ENCODE measurements at regions not wholly inside any gene's neighbourhood (a gene's known extent, or its start where the extent isn't known, plus 50 kb on each side); places are given as distances from the start of the nearest gene placed in this dataset.
A peak's percentile ranks its signal among the peaks of the same experiment; 100 is the strongest.

GRCh38 chr4:181588733-181589302 is 654.4 kb upstream of the TENM3 start:
- DNase-seq (ENCODE audit: insufficient read length, low spot score, missing footprints), result no peak
- H3K4me1 ChIP-seq (ENCODE audit: insufficient read depth, low read length), result no peaks in the 10 kb centered on the region
- no peaks in the 10 kb centered on the region for H3K27me3 ChIP-seq (ENCODE audit: insufficient read depth, low read length)
- no peak overlapping the region for H3K4me2 ChIP-seq (ENCODE audit: insufficient read depth, low read length)
- TF ChIP-seq CTCF (IDR thresholded peaks at IDR 0.05; ENCODE audit: extremely low read depth, low read depth, low read length), result no peak
- H3K4me3 ChIP-seq (ENCODE audit: insufficient read depth, low read length), result no peak overlapping the region
- H3K79me2 ChIP-seq (ENCODE audit: insufficient read depth, low read length), result no peaks in the 10 kb centered on the region
- H4K20me1 ChIP-seq (ENCODE audit: insufficient read depth, low read length), result no peaks in the 10 kb centered on the region
- no peak overlapping the region for H3K27ac ChIP-seq (ENCODE audit: low read depth, low read length)
- H3K9me3 ChIP-seq (ENCODE audit: low read depth, low read length), result no peaks in the 10 kb centered on the region
- no peaks in the 10 kb centered on the region for H3K36me3 ChIP-seq (ENCODE audit: insufficient read depth, low read length)
- H2AFZ ChIP-seq (ENCODE audit: low read length), result no peak overlapping the region

GRCh38 chr4:181592221-181592745 is 650.9 kb upstream of the TENM3 start:
- Histone ChIP-seq H3K27ac (ENCODE audit: low read depth, low read length) (no peak overlapping the region), H3K9me3 (ENCODE audit: low read depth, low read length) (no peaks in the 10 kb centered on the region), H3K79me2 (ENCODE audit: insufficient read depth, low read length) (no peaks in the 10 kb centered on the region), H2AFZ (ENCODE audit: low read length) (peak overlapping the region; percentile 61), H3K27me3 (ENCODE audit: insufficient read depth, low read length) (no peaks in the 10 kb centered on the region), H3K4me1 (ENCODE audit: insufficient read depth, low read length) (no peaks in the 10 kb centered on the region), H4K20me1 (ENCODE audit: insufficient read depth, low read length) (no peaks in the 10 kb centered on the region), H3K4me2 (ENCODE audit: insufficient read depth, low read length) (no peak overlapping the region), H3K4me3 (ENCODE audit: insufficient read depth, low read length) (no peak overlapping the region), H3K36me3 (ENCODE audit: insufficient read depth, low read length) (no peaks in the 10 kb centered on the region)
- DNase-seq (ENCODE audit: insufficient read length, low spot score, missing footprints), result peak; percentile 61
- TF ChIP-seq CTCF (IDR thresholded peaks at IDR 0.05; ENCODE audit: extremely low read depth, low read depth, low read length), result no peak

GRCh38 chr4:181593703-181594102 is 649.5 kb upstream of the TENM3 start:
- no peak overlapping the region for H3K4me3 ChIP-seq (ENCODE audit: insufficient read depth, low read length)
- no peaks in the 10 kb centered on the region for H3K36me3 ChIP-seq (ENCODE audit: insufficient read depth, low read length)
- no peak overlapping the region for H3K4me2 ChIP-seq (ENCODE audit: insufficient read depth, low read length)
- no peaks in the 10 kb centered on the region for H3K79me2 ChIP-seq (ENCODE audit: insufficient read depth, low read length)
- no peak for DNase-seq (ENCODE audit: insufficient read length, low spot score, missing footprints)
- no peaks in the 10 kb centered on the region for H3K9me3 ChIP-seq (ENCODE audit: low read depth, low read length)
- no peaks in the 10 kb centered on the region for H4K20me1 ChIP-seq (ENCODE audit: insufficient read depth, low read length)
- no peak for TF ChIP-seq CTCF (IDR thresholded peaks at IDR 0.05; ENCODE audit: extremely low read depth, low read depth, low read length)
- no peak overlapping the region for H2AFZ ChIP-seq (ENCODE audit: low read length)
- no peaks in the 10 kb centered on the region for H3K27me3 ChIP-seq (ENCODE audit: insufficient read depth, low read length)
- no peak overlapping the region for H3K27ac ChIP-seq (ENCODE audit: low read depth, low read length)
- H3K4me1 ChIP-seq (ENCODE audit: insufficient read depth, low read length), result peaks cover 8% of the 10 kb centered on the region

GRCh38 chr4:181594188-181594587 is 649.0 kb upstream of the TENM3 start:
- H2AFZ ChIP-seq (ENCODE audit: low read length), result no peak overlapping the region
- H4K20me1 ChIP-seq (ENCODE audit: insufficient read depth, low read length), result no peaks in the 10 kb centered on the region
- no peaks in the 10 kb centered on the region for H3K36me3 ChIP-seq (ENCODE audit: insufficient read depth, low read length)
- H3K27me3 ChIP-seq (ENCODE audit: insufficient read depth, low read length), result no peaks in the 10 kb centered on the region
- no peak for TF ChIP-seq CTCF (IDR thresholded peaks at IDR 0.05; ENCODE audit: extremely low read depth, low read depth, low read length)
- H3K4me3 ChIP-seq (ENCODE audit: insufficient read depth, low read length), result no peak overlapping the region
- no peak overlapping the region for H3K27ac ChIP-seq (ENCODE audit: low read depth, low read length)
- H3K4me2 ChIP-seq (ENCODE audit: insufficient read depth, low read length), result no peak overlapping the region
- H3K4me1 ChIP-seq (ENCODE audit: insufficient read depth, low read length), result peaks cover 8% of the 10 kb centered on the region
- DNase-seq (ENCODE audit: insufficient read length, low spot score, missing footprints), result no peak
- H3K79me2 ChIP-seq (ENCODE audit: insufficient read depth, low read length), result no peaks in the 10 kb centered on the region
- H3K9me3 ChIP-seq (ENCODE audit: low read depth, low read length), result no peaks in the 10 kb centered on the region
